NCI-H146 treated with DMSO at 0.1 percent for 48 hours (cell line): ENCODE measurements at regions not wholly inside any gene's neighbourhood (a gene's known extent, or its start where the extent isn't known, plus 50 kb on each side); places are given as distances from the start of the nearest gene placed in this dataset.

Source experiments
- DNase-seq: peaks from one replicate; lab custom pipeline; 2025; ENCODE audit not compliant: unreplicated experiment; lab: John Stamatoyannopoulos, UW

GRCh38 chr20:22652681-22653588 is 68.6 kb upstream of the FOXA2 start:
- no peak for DNase-seq

- DNase-seq = no peak
Observed at GRCh38 chr20:22653658-22654642, 69.6 kb upstream of the FOXA2 start.

- peak; percentile 59 for DNase-seq
Observed at GRCh38 chr20:22663528-22664025, 79.2 kb upstream of the FOXA2 start.

GRCh38 chr20:22667198-22667597 is 82.8 kb upstream of the FOXA2 start:
- no peak for DNase-seq

- DNase-seq = no peak
Observed at GRCh38 chr20:22672191-22672590, 87.8 kb upstream of the FOXA2 start.

- peak; percentile 94 for DNase-seq
Observed at GRCh38 chr20:22673467-22673866, 89.1 kb upstream of the FOXA2 start.

GRCh38 chr20:22675341-22675740 is 91.0 kb upstream of the FOXA2 start:
- no peak for DNase-seq

- no peak for DNase-seq
Observed at GRCh38 chr20:22678678-22679077, 94.3 kb upstream of the FOXA2 start.

- no peak for DNase-seq
Observed at GRCh38 chr20:22679197-22679596, 94.8 kb upstream of the FOXA2 start.

GRCh38 chr20:22680031-22680740 is 95.8 kb upstream of the FOXA2 start:
- no peak for DNase-seq

- DNase-seq = no peak
Observed at GRCh38 chr20:22681591-22682248, 97.3 kb upstream of the FOXA2 start.

- no peak for DNase-seq
Observed at GRCh38 chr20:22682381-22682780, 98.0 kb upstream of the FOXA2 start.

- peak; percentile 75 for DNase-seq
Observed at GRCh38 chr20:22684072-22684762, 99.8 kb upstream of the FOXA2 start.

GRCh38 chr20:22684763-22685443 is 100.5 kb upstream of the FOXA2 start:
- DNase-seq = no peak

GRCh38 chr20:22686097-22686496 is 101.7 kb upstream of the FOXA2 start:
- peak; percentile 68 for DNase-seq

- no peak for DNase-seq
Observed at GRCh38 chr20:22687676-22688349, 103.4 kb upstream of the FOXA2 start.

- DNase-seq = no peak
Observed at GRCh38 chr20:22688485-22688884, 104.1 kb upstream of the FOXA2 start.

- no peak for DNase-seq
Observed at GRCh38 chr20:22689266-22689665, 104.9 kb upstream of the FOXA2 start.

GRCh38 chr20:22690000-22690399 is 105.6 kb upstream of the FOXA2 start:
- DNase-seq = no peak
